K562 (cell line): ENCODE measurements at regions not wholly inside any gene's neighbourhood (a gene's known extent, or its start where the extent isn't known, plus 50 kb on each side); places are given as distances from the start of the nearest gene placed in this dataset.

Experiments used
- ATAC-seq: fragments of 200-7000 bp; cut with Tn5 transposase; 3 replicates; pipeline ENCODE4 v1.9.1; 2020; ENCODE audit warnings: moderate library complexity
- BruUV-seq: library from RNA; stranded (reverse); fragments of 400-500 nt; replicated peaks from 2 replicates; lab custom pipeline; 2021; lab: Mats Ljungman, UMichigan
- CTCF ChIA-PET: fragments of 300-600 bp; formaldehyde crosslinking; extraction: SDS; loops from one replicate; lab custom pipeline; 2021; ENCODE audit warnings: low intra/inter-chr PET ratio; lab: Yijun Ruan, JAX
- POLR2A ChIA-PET: fragments of 300-600, 350-650 bp; sonication (Branson Sonifier 250); formaldehyde crosslinking; extraction: SDS; loops from one replicate; lab custom pipeline; 2021; ENCODE audit warnings: antibody characterized with exemption, inconsistent platforms; lab: Yijun Ruan, JAX
- DNase-seq, 4 experiments: peaks; one replicate each; pipeline versions ENCODE4 v3.0.0 to v3.0.0-alpha.2; 2011 to 2018; ENCODE audit warnings: low spot score in 3 of 4, mixed read lengths in 3 of 4; ENCODE audit errors: extremely low read depth in 1 of 4
- FAIRE-seq: peaks from 2 replicates; lab custom pipeline; 2011; peaks lifted over from hg19 to GRCh38; lab: Jason Lieb, UNC
- H2AFZ ChIP-seq: 2 replicates; pipeline ENCODE4 v1.6.0; 2011; ENCODE audit warnings: low read depth, low read length, control low read depth, inconsistent platforms
- H3K27ac ChIP-seq: fragments of 200-600 bp; 3 replicates; pipeline ENCODE4 v1.8.0; 2011; ENCODE audit warnings: low read depth, mild to moderate bottlenecking, control low read depth, inconsistent platforms, low read length, moderate library complexity, mixed read lengths; ENCODE audit errors: extremely low read depth
- H3K27me3 ChIP-seq, 2 experiments: fragments of 300-600 bp in 1 of 2; 2 replicates in 1 of 2; 3 replicates in 1 of 2; pipeline versions ENCODE4 v1.6.0 to v1.8.0; 2011; ENCODE audit warnings: inconsistent platforms in 2 of 2, low read length in 2 of 2, mild to moderate bottlenecking in 1 of 2, mixed read lengths in 1 of 2, moderate library complexity in 1 of 2; ENCODE audit not compliant: control insufficient read depth in 2 of 2, insufficient read depth in 2 of 2
- H3K36me3 ChIP-seq: fragments of 300-600 bp; 3 replicates; pipeline ENCODE4 v1.8.0; 2011; ENCODE audit warnings: mild to moderate bottlenecking, low read length, inconsistent platforms; ENCODE audit not compliant: control insufficient read depth, insufficient read depth
- H3K4me1 ChIP-seq, 2 experiments: fragments of 200-600 bp in 1 of 2; replicated peaks in 1 of 2; 2 replicates in 1 of 2; 3 replicates in 1 of 2; pipeline versions ENCODE4 v1.5.1 to v1.8.0; 2011; ENCODE audit warnings: inconsistent platforms in 2 of 2, low read length in 2 of 2, mild to moderate bottlenecking in 1 of 2, mixed read lengths in 1 of 2, moderate library complexity in 1 of 2; ENCODE audit not compliant: control insufficient read depth in 2 of 2, insufficient read depth in 2 of 2
- H3K4me2 ChIP-seq: 2 replicates; pipeline ENCODE4 v1.6.1; 2011; ENCODE audit warnings: low read length, control low read depth, inconsistent platforms, mixed read lengths; ENCODE audit not compliant: insufficient read depth
- H3K4me3 ChIP-seq: fragments of 200-600 bp; sonication (generic), shearing (Covaris generic); 2 replicates; pipeline ENCODE4 v1.5.1; 2016; ENCODE audit warnings: control low read depth, inconsistent platforms
- H3K79me2 ChIP-seq: fragments of 200-600 bp; 3 replicates; pipeline ENCODE4 v1.8.0; 2011; ENCODE audit warnings: low read length, inconsistent platforms; ENCODE audit not compliant: control insufficient read depth, insufficient read depth
- H3K9ac ChIP-seq, 2 experiments: 2 replicates each; pipeline versions ENCODE4 v1.6.0 to v1.6.1; 2011; ENCODE audit warnings: low read depth in 2 of 2, low read length in 2 of 2, control low read depth in 1 of 2, inconsistent platforms in 1 of 2, mild to moderate bottlenecking in 1 of 2, mixed read lengths in 1 of 2; ENCODE audit not compliant: insufficient read depth in 1 of 2
- H3K9me1 ChIP-seq: one replicate; pipeline ENCODE4 v1.6.0; 2011; ENCODE audit warnings: inconsistent platforms, mild to moderate bottlenecking, low read length, moderate library complexity; ENCODE audit not compliant: control insufficient read depth, insufficient read depth
- H3K9me3 ChIP-seq: replicated peaks from 2 replicates; pipeline ENCODE4 v1.5.1; 2011; ENCODE audit warnings: low read depth, low read length, inconsistent platforms; ENCODE audit not compliant: control insufficient read depth, insufficient read depth
- H4K20me1 ChIP-seq: replicated peaks from 2 replicates; pipeline ENCODE4 v1.6.1; 2011; ENCODE audit warnings: low read length, inconsistent platforms, mixed read lengths; ENCODE audit not compliant: control insufficient read depth, insufficient read depth
- BCL6 ChIP-seq: fragments of 250-450 bp; sonication (Bioruptor Pico); IDR thresholded peaks from 2 replicates; pipeline ENCODE4 v1.4.0; 2020
- MCM3 ChIP-seq: fragments of 450-650 bp; IDR thresholded peaks from 2 replicates; pipeline ENCODE4 v1.6.1; 2016
- MEF2D ChIP-seq: conservative IDR thresholded peaks from 2 replicates; pipeline ENCODE4 v1.6.1; 2016; ENCODE audit warnings: low read depth, missing genetic modification characterization, missing compliant biosample characterization
- MYNN ChIP-seq, 2 experiments: sonication (generic); formaldehyde crosslinking in 1 of 2; IDR thresholded peaks; 2 replicates each; pipeline versions ENCODE4 v1.5.0 to v1.6.1; 2016 to 2020; ENCODE audit warnings: antibody characterized with exemption in 1 of 2, missing genetic modification reagents in 1 of 2
- SRSF1 ChIP-seq: fragments of 200-400 bp; formaldehyde crosslinking; IDR thresholded peaks from 2 replicates; pipeline ENCODE4 v1.6.1; 2017; ENCODE audit warnings: mild to moderate bottlenecking, low read depth, low read length, moderate library complexity
- ZBED1 ChIP-seq: IDR thresholded peaks from 2 replicates; pipeline ENCODE4 v1.6.1; 2014
- ZNF444 ChIP-seq: fragments of 250-450 bp; sonication (Bioruptor Pico); IDR thresholded peaks from 2 replicates; pipeline ENCODE4 v1.4.0; 2020; ENCODE audit warnings: mild to moderate bottlenecking, moderate library complexity
- WGBS: fragments of 100-300 bp; shearing (Covaris generic); methylation state at CpG from one replicate; pipeline ENCODE4 v1.1.6; 2016; ENCODE audit warnings: low coverage, mixed read lengths; ENCODE audit not compliant: insufficient coverage; ENCODE audit errors: missing lambda C conversion rate; 5-methylcytosine and 5-hydroxymethylcytosine counted together
- in situ Hi-C: fragments of 300-500 bp; cut with MboI; formaldehyde crosslinking; loops from 4 replicates; pipeline ENCODE4 v1.15.0; 2018; ENCODE audit warnings: inconsistent platforms, mixed read lengths
- intact Hi-C: fragments of 100-400 bp; cut with micrococcal nuclease; formaldehyde crosslinking; loops from 2 replicates; pipeline ENCODE4 v1.14.2; 2022
- TF ChIP-seq, protein P1 (sequence below): fragments of 250-450 bp; sonication (Bioruptor Pico); IDR thresholded peaks from 2 replicates; pipeline ENCODE4 v1.5.0; 2020; ENCODE audit warnings: mild to moderate bottlenecking
- TF ChIP-seq, protein P2 (sequence below): fragments of 250-450 bp; sonication (Bioruptor Pico); IDR thresholded peaks from 2 replicates; pipeline ENCODE4 v1.5.0; 2021; ENCODE audit warnings: mild to moderate bottlenecking, moderate library complexity
- TF ChIP-seq, protein P3 (sequence below): sonication (generic); formaldehyde crosslinking; IDR thresholded peaks from 2 replicates; pipeline ENCODE4 v1.8.0; 2022; ENCODE audit warnings: mild to moderate bottlenecking, missing genetic modification reagents

DNA sequence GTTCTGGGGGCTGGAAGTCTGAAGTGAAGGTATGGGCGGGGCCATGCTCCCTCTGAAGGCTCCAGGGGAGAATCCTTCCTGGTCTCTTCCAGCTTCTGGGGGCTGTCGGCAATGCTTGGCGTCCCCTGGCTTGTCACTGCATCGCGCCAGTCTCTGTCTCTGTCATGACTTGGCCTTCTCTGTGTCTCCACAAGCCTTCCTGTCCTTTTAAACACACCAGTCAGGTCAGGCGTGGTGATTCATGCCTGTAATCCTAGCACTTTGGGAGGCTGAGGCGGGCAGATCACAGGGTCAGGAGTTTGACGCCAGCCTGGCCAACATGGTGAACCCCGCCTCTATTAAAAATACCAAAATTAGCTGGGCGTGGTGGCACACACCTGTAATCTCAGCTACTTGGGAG lies 125.3 kb downstream of the ACTL8 start:
- ChIA-PET POLR2A (interaction anchor here (0.8 kb wide), 1 partner anchor 911 kb away, joined by 3 read pairs; no protein-coding TSS in a partner anchor), CTCF (no interaction called here)
- H3K4me1 ChIP-seq, result no peaks in the 10 kb centered on the region
- H3K79me2 ChIP-seq, result no peaks in the 10 kb centered on the region
- TF ChIP-seq, protein P1, sequence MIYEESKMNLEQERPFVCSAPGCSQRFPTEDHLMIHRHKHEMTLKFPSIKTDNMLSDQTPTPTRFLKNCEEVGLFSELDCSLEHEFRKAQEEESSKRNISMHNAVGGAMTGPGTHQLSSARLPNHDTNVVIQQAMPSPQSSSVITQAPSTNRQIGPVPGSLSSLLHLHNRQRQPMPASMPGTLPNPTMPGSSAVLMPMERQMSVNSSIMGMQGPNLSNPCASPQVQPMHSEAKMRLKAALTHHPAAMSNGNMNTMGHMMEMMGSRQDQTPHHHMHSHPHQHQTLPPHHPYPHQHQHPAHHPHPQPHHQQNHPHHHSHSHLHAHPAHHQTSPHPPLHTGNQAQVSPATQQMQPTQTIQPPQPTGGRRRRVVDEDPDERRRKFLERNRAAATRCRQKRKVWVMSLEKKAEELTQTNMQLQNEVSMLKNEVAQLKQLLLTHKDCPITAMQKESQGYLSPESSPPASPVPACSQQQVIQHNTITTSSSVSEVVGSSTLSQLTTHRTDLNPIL (CRISPR knock-in tag), result no peak
- no peaks in the 10 kb centered on the region; the same call in 1 of the 2 replicates for H4K20me1 ChIP-seq
- no peak overlapping the region for H3K4me3 ChIP-seq
- peaks cover 0 to 15% of the 10 kb centered on the region in 2 experiments; a peak in 2 of 5 replicates for H3K27me3 ChIP-seq
- no peak overlapping the region for H3K27ac ChIP-seq
- BruUV-seq, result no TSS peak
- 0% methylated on average over 10 of the region's 10 CpGs for WGBS
- no peak overlapping the region for H2AFZ ChIP-seq
- ATAC-seq, result no peak
- H3K9me1 ChIP-seq, result no peaks in the 10 kb centered on the region
- no peak for FAIRE-seq
- no peak overlapping the region for H3K9ac ChIP-seq
- H3K9me3 ChIP-seq, result no peaks in the 10 kb centered on the region
- no peaks in the 10 kb centered on the region for H3K36me3 ChIP-seq
- H3K4me2 ChIP-seq, result no peak overlapping the region
- intact Hi-C loops (no loop called here), in situ Hi-C loops (no loop called here)
- no peak for DNase-seq

DNA sequence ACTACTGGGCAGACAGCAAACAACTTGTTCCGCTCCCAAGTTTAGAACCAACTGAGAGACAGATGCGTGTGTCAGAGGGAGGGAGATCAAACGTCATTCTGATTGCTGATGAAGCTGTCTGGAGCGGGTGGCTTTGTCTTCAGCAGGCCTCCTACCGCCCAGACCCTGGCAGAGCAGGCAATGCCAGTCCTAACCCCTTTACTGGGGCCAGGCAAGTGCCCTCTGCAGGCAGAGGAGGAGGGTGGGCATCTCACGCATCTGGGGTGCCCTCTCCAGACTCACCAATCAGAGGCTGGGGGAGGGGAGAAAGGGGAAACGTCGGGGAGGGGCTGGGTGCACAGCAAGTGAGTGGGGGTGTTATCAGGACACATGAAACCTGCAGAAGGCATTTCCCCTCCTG lies 126.6 kb downstream of the ACTL8 start:
- Histone ChIP-seq H4K20me1 (no peaks in the 10 kb centered on the region; the same call in 1 of the 2 replicates), H2AFZ (no peak overlapping the region), H3K27me3 (peaks cover 0 to 15% of the 10 kb centered on the region in 2 experiments; a peak in 2 of 5 replicates), H3K4me2 (no peak overlapping the region), H3K9ac (no peak overlapping the region), H3K9me3 (no peaks in the 10 kb centered on the region), H3K27ac (no peak overlapping the region), H3K36me3 (no peaks in the 10 kb centered on the region), H3K79me2 (no peaks in the 10 kb centered on the region), H3K4me1 (no peaks in the 10 kb centered on the region), H3K4me3 (no peak overlapping the region), H3K9me1 (no peaks in the 10 kb centered on the region)
- in situ Hi-C loops, result no loop called here
- no peak for FAIRE-seq
- intact Hi-C loops, result no loop called here
- no peak for DNase-seq
- POLR2A ChIA-PET, result interaction anchor here (0.8 kb wide), 1 partner anchor 12 kb away, joined by 3 read pairs; no protein-coding TSS in a partner anchor
- no peak for ATAC-seq
- CTCF ChIA-PET, result no interaction called here
- 0% methylated on average over 6 of the region's 8 CpGs for WGBS
- no TSS peak for BruUV-seq
- TF ChIP-seq, protein P2, sequence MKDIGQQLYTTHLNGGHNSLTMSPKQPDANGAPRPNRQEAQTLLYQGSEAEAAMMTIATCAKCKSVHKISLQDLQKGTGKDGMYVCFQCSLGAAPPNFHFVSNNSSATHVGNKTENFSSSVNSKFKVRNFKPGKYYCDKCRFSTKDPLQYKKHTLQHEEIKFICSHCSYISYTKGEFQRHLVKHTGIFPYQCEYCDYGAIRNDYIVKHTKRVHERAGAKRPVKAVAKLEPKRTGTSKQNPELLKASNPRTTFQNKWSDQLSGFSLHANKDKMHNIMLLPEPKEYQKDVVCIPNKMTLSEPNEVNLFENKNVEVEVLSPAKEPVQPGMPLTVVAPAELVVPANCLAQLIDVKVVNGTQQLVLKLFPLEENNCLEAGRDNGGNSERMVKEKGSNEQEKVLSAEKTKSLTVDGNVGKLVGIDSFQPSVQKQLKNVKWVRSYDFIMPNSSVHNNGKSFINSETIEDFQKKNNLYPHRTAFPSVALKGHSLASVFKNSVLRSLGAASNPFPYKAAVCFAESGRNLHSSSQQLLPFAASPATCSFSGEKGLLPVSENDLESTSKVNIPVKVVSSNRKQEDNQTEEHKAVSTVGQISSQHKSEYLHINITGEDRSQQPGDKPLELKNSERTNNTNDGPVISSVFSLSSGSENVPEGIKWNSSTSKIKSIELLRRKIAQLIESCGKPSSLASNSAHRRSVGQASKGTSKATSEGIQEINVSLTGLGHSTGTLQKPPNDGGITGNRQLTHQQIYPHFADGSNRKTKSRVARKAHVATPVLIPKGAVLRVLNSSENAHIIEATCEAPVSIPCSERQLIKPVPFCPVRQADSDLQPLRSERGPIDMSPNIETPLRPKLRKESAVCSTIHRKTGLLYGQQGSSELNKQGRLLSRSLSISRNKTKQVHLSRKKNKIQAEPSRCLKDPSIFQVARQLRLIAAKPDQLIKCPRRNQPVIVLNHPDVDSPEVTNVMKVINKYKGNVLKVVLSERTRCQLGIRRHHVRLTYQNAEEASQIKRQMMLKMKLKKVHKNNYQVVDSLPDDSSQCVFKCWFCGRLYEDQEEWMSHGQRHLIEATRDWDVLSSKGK, result no peak
- no peak for TF ChIP-seq ZBED1
- no peak for TF ChIP-seq ZNF444 (CRISPR knock-in tag)
- no peak for TF ChIP-seq SRSF1
- TF ChIP-seq MCM3, result no peak
- TF ChIP-seq, protein P3, sequence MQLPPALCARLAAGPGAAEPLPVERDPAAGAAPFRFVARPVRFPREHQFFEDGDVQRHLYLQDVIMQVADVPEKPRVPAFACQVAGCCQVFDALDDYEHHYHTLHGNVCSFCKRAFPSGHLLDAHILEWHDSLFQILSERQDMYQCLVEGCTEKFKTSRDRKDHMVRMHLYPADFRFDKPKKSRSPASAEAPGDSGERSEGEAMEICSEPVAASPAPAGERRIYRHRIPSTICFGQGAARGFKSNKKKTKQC (CRISPR knock-in tag), result no peak
- TF ChIP-seq MYNN (IDR thresholded peaks at IDR 0.05), result no peak
- no peak for TF ChIP-seq MYNN (CRISPR knock-in tag; IDR thresholded peaks at IDR 0.05)
- no peak for TF ChIP-seq MEF2D (tag)
- TF ChIP-seq BCL6 (CRISPR knock-in tag), result no peak
